GM12878 (cell line): ENCODE measurements at regions not wholly inside any gene's neighbourhood (a gene's known extent, or its start where the extent isn't known, plus 50 kb on each side); places are given as distances from the start of the nearest gene placed in this dataset.

Source experiments
- ATAC-seq: fragments of 200-7000 bp; cut with Tn5 transposase; 3 replicates; pipeline ENCODE4 v1.9.1; 2020; ENCODE audit warnings: mild to moderate bottlenecking, moderate library complexity
- BruUV-seq: library from RNA; stranded (reverse); fragments of 400-500 nt; replicated peaks from 2 replicates; lab custom pipeline; 2021; lab: Mats Ljungman, UMichigan
- CTCF ChIA-PET: fragments of 300-600 bp; sonication (Branson Sonifier 250); formaldehyde crosslinking; extraction: SDS; loops from one replicate; lab custom pipeline; 2021; ENCODE audit warnings: inconsistent platforms; lab: Yijun Ruan, JAX
- POLR2A ChIA-PET: fragments of 350-600 bp; formaldehyde crosslinking; extraction: SDS; loops from one replicate; lab custom pipeline; 2021; ENCODE audit warnings: inconsistent platforms; lab: Charles Lee
- RAD21 ChIA-PET: fragments of 300-600 bp; sonication (Branson Sonifier 250); formaldehyde crosslinking; loops from one replicate; lab custom pipeline; 2023; ENCODE audit warnings: antibody characterized with exemption; ENCODE audit not compliant: unreplicated experiment; lab: Charles Lee
- SMC1A ChIA-PET: fragments of 300-600 bp; sonication (Branson Sonifier 250); formaldehyde crosslinking; loops from one replicate; lab custom pipeline; 2023; ENCODE audit not compliant: unreplicated experiment, uncharacterized antibody; lab: Charles Lee
- DNase-seq: peaks from one replicate; pipeline ENCODE4 v3.0.0-alpha.2; 2011; ENCODE audit warnings: low read depth, low spot score
- FAIRE-seq: peaks from 3 replicates; lab custom pipeline; 2011; peaks lifted over from hg19 to GRCh38; lab: Jason Lieb, UNC
- H2AFZ ChIP-seq: 2 replicates; pipeline ENCODE4 v1.6.0; 2011; ENCODE audit warnings: low read depth, low read length, control low read depth; ENCODE audit not compliant: control insufficient read depth
- H3K27ac ChIP-seq: 2 replicates; pipeline ENCODE4 v1.5.1; 2011; ENCODE audit warnings: control low read depth; ENCODE audit not compliant: control insufficient read depth, insufficient read depth
- H3K27me3 ChIP-seq, 2 experiments: replicated peaks in 1 of 2; 2 replicates each; pipeline versions ENCODE4 v1.6.0 to v1.6.1; 2011; ENCODE audit warnings: low read length in 1 of 2; ENCODE audit not compliant: control insufficient read depth in 2 of 2, insufficient read depth in 2 of 2
- H3K36me3 ChIP-seq, 2 experiments: 2 replicates each; pipeline ENCODE4 v1.5.1; 2011; ENCODE audit warnings: low read length in 1 of 2; ENCODE audit not compliant: control insufficient read depth in 2 of 2, insufficient read depth in 2 of 2
- H3K4me1 ChIP-seq: 2 replicates; pipeline ENCODE4 v1.6.1; 2011; ENCODE audit warnings: mild to moderate bottlenecking, low read length, moderate library complexity, mixed read lengths; ENCODE audit not compliant: control insufficient read depth, insufficient read depth
- H3K4me2 ChIP-seq: 2 replicates; pipeline ENCODE4 v1.6.0; 2011; ENCODE audit warnings: control low read depth; ENCODE audit not compliant: control insufficient read depth, insufficient read depth
- H3K4me3 ChIP-seq: fragments of 200-600 bp; sonication (generic); 2 replicates; pipeline ENCODE4 v1.5.1; 2016
- H3K79me2 ChIP-seq: 2 replicates; pipeline ENCODE4 v1.6.0; 2011; ENCODE audit warnings: low read length; ENCODE audit not compliant: control insufficient read depth, insufficient read depth
- H3K9ac ChIP-seq: 2 replicates; pipeline ENCODE4 v1.8.0; 2011; ENCODE audit warnings: low read length, control low read depth, mixed read lengths; ENCODE audit not compliant: control insufficient read depth, insufficient read depth
- H3K9me3 ChIP-seq: replicated peaks from 3 replicates; pipeline ENCODE4 v1.5.1; 2011; ENCODE audit warnings: mild to moderate bottlenecking, low read length; ENCODE audit not compliant: control insufficient read depth, insufficient read depth
- H4K20me1 ChIP-seq: 2 replicates; pipeline ENCODE4 v1.6.0; 2011; ENCODE audit not compliant: control insufficient read depth, insufficient read depth
- ATF2 ChIP-seq: IDR thresholded peaks from 2 replicates; pipeline ENCODE4 v1.6.1; 2012; ENCODE audit warnings: low read length, inconsistent platforms
- ATF7 ChIP-seq: fragments of 450-650 bp; IDR thresholded peaks from 2 replicates; pipeline ENCODE4 v1.6.1; 2016; ENCODE audit warnings: low read depth, mild to moderate bottlenecking
- MEF2B ChIP-seq: fragments of 450-650 bp; IDR thresholded peaks from 2 replicates; pipeline ENCODE4 v1.6.1; 2018; ENCODE audit warnings: mild to moderate bottlenecking, moderate library complexity; ENCODE audit not compliant: partially characterized antibody, poor library complexity, severe bottlenecking
- MYC ChIP-seq: IDR thresholded peaks from 2 replicates; pipeline ENCODE4 v1.6.1; 2011; ENCODE audit warnings: mild to moderate bottlenecking, low read length, moderate library complexity, inconsistent platforms; ENCODE audit not compliant: insufficient read depth, insufficient replicate concordance, insufficient read length, severe bottlenecking
- POLR2A ChIP-seq: IDR thresholded peaks from 2 replicates; pipeline ENCODE4 v1.6.1; 2011; ENCODE audit warnings: low read depth, mild to moderate bottlenecking, low read length
- POLR2AphosphoS5 ChIP-seq: IDR thresholded peaks from 2 replicates; pipeline ENCODE4 v1.6.1; 2011; ENCODE audit warnings: mild to moderate bottlenecking, low read length, inconsistent platforms
- RFX5 ChIP-seq: IDR thresholded peaks from 2 replicates; pipeline ENCODE4 v1.6.1; 2011; ENCODE audit warnings: low read depth, low read length, improper control_type of control experiment
- SMARCA5 ChIP-seq: fragments of 450-650 bp; IDR thresholded peaks from 2 replicates; pipeline ENCODE4 v1.6.1; 2017; ENCODE audit warnings: mild to moderate bottlenecking
- TAF1 ChIP-seq: IDR thresholded peaks from 2 replicates; pipeline ENCODE4 v1.6.1; 2011; ENCODE audit warnings: mild to moderate bottlenecking, low read depth, low read length, borderline replicate concordance
- WGBS: methylation state at CpG from one replicate; pipeline ENCODE4 v1.1.6; 2016; ENCODE audit warnings: low lambda C conversion rate; ENCODE audit not compliant: insufficient replicate concordance, insufficient coverage; ENCODE audit errors: missing lambda C conversion rate; 5-methylcytosine and 5-hydroxymethylcytosine counted together
- in situ Hi-C: fragments of 300-500 bp; cut with MboI; formaldehyde crosslinking; loops from 9 replicates; pipeline ENCODE4 v1.14.3; 2018; ENCODE audit warnings: mixed read lengths
- intact Hi-C: fragments of 100-400 bp; cut with micrococcal nuclease; formaldehyde crosslinking; loops from one replicate; pipeline ENCODE4 v1.14.2; 2022; ENCODE audit not compliant: unreplicated experiment
- TF ChIP-seq, protein P1 (sequence below): fragments of 450-650 bp; IDR thresholded peaks from 2 replicates; pipeline ENCODE4 v1.6.1; 2016; ENCODE audit warnings: mild to moderate bottlenecking
- TF ChIP-seq, protein P2 (sequence below): fragments of 450-650 bp; IDR thresholded peaks from 2 replicates; pipeline ENCODE4 v1.6.1; 2016; ENCODE audit warnings: mild to moderate bottlenecking, moderate library complexity, borderline replicate concordance
- TF ChIP-seq, protein P3 (sequence below), 3 experiments: IDR thresholded peaks in 2 of 3; conservative IDR thresholded peaks in 1 of 3; 2 replicates each; pipeline ENCODE4 v1.5.1; 2011; ENCODE audit warnings: low read depth in 3 of 3, low read length in 3 of 3, mild to moderate bottlenecking in 3 of 3, control low read depth in 2 of 3, moderate library complexity in 2 of 3, inconsistent platforms in 1 of 3, mixed read lengths in 1 of 3; ENCODE audit not compliant: control insufficient read depth in 2 of 3, insufficient read depth in 1 of 3; ENCODE audit errors: extremely low read depth in 1 of 3

- no peak overlapping the region for H3K27ac ChIP-seq
- FAIRE-seq (no peak), ATAC-seq (peak; percentile 35)
Observed at GRCh38 chr4:56183344-56183959, 203.8 kb downstream of the AASDH start.

More at GRCh38 chr4:56183344-56183959, 203.8 kb downstream of the AASDH start:
- POLR2A ChIA-PET: no interaction called here
- Histone ChIP-seq H3K36me3 (no peaks in the 10 kb centered on the region), H2AFZ (peak overlapping the region; percentile 40), H3K79me2 (no peaks in the 10 kb centered on the region), H3K9ac (no peak overlapping the region), H3K9me3 (no peaks in the 10 kb centered on the region), H3K4me1 (no peaks in the 10 kb centered on the region), H3K4me2 (peak overlapping the region; percentile 38; the same call in 1 of the 2 replicates), H4K20me1 (no peaks in the 10 kb centered on the region), H3K4me3 (no peak overlapping the region), H3K27me3 (no peaks in the 10 kb centered on the region)
- no TSS peak for BruUV-seq
- SMC1A ChIA-PET: interaction anchor here (0.6 to 1.4 kb wide), 3 partner anchors 10 to 1196 kb away, joined by 3 read pairs; no protein-coding TSS in a partner anchor
- CTCF ChIA-PET: interaction anchor here (0.6 to 1.2 kb wide), 2 partner anchors 9 to 231 kb away, joined by 3 read pairs; no protein-coding TSS in a partner anchor
- intact Hi-C loops (no loop called here), in situ Hi-C loops (no loop called here)
- RAD21 ChIA-PET: no interaction called here
- TF ChIP-seq MYC (peak; percentile 36), RFX5 (no peak), POLR2A (no peak), ATF7 (no peak), SMARCA5 (no peak), TAF1 (no peak), MEF2B (no peak), ATF2 (no peak), POLR2AphosphoS5 (no peak)
- TF ChIP-seq, protein P1, sequence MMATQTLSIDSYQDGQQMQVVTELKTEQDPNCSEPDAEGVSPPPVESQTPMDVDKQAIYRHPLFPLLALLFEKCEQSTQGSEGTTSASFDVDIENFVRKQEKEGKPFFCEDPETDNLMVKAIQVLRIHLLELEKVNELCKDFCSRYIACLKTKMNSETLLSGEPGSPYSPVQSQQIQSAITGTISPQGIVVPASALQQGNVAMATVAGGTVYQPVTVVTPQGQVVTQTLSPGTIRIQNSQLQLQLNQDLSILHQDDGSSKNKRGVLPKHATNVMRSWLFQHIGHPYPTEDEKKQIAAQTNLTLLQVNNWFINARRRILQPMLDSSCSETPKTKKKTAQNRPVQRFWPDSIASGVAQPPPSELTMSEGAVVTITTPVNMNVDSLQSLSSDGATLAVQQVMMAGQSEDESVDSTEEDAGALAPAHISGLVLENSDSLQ: no peak
- TF ChIP-seq, protein P2, sequence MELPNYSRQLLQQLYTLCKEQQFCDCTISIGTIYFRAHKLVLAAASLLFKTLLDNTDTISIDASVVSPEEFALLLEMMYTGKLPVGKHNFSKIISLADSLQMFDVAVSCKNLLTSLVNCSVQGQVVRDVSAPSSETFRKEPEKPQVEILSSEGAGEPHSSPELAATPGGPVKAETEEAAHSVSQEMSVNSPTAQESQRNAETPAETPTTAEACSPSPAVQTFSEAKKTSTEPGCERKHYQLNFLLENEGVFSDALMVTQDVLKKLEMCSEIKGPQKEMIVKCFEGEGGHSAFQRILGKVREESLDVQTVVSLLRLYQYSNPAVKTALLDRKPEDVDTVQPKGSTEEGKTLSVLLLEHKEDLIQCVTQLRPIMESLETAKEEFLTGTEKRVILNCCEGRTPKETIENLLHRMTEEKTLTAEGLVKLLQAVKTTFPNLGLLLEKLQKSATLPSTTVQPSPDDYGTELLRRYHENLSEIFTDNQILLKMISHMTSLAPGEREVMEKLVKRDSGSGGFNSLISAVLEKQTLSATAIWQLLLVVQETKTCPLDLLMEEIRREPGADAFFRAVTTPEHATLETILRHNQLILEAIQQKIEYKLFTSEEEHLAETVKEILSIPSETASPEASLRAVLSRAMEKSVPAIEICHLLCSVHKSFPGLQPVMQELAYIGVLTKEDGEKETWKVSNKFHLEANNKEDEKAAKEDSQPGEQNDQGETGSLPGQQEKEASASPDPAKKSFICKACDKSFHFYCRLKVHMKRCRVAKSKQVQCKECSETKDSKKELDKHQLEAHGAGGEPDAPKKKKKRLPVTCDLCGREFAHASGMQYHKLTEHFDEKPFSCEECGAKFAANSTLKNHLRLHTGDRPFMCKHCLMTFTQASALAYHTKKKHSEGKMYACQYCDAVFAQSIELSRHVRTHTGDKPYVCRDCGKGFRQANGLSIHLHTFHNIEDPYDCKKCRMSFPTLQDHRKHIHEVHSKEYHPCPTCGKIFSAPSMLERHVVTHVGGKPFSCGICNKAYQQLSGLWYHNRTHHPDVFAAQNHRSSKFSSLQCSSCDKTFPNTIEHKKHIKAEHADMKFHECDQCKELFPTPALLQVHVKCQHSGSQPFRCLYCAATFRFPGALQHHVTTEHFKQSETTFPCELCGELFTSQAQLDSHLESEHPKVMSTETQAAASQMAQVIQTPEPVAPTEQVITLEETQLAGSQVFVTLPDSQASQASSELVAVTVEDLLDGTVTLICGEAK: no peak
- TF ChIP-seq, protein P3, sequence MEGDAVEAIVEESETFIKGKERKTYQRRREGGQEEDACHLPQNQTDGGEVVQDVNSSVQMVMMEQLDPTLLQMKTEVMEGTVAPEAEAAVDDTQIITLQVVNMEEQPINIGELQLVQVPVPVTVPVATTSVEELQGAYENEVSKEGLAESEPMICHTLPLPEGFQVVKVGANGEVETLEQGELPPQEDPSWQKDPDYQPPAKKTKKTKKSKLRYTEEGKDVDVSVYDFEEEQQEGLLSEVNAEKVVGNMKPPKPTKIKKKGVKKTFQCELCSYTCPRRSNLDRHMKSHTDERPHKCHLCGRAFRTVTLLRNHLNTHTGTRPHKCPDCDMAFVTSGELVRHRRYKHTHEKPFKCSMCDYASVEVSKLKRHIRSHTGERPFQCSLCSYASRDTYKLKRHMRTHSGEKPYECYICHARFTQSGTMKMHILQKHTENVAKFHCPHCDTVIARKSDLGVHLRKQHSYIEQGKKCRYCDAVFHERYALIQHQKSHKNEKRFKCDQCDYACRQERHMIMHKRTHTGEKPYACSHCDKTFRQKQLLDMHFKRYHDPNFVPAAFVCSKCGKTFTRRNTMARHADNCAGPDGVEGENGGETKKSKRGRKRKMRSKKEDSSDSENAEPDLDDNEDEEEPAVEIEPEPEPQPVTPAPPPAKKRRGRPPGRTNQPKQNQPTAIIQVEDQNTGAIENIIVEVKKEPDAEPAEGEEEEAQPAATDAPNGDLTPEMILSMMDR (IDR thresholded peaks at IDR 0.05 in 2 of 3, conservative IDR thresholded peaks at IDR 0.05 in 1 of 3; ENCODE audit: control insufficient read depth in 2 of 3, extremely low read depth in 1 of 3, insufficient read depth in 1 of 3, low read depth in 3 of 3, low read length in 3 of 3): peak in 1 of 3 experiments; percentile 10; a peak in 1 of 6 replicates
- WGBS: 22% methylated on average over 11 of the region's 11 CpGs
- DNase-seq: peak; percentile 7
